ENCODE measurements at regions not wholly inside any gene's neighbourhood (a gene's known extent, or its start where the extent isn't known, plus 50 kb on each side); places are given as distances from the start of the nearest gene placed in this dataset.

DNA sequence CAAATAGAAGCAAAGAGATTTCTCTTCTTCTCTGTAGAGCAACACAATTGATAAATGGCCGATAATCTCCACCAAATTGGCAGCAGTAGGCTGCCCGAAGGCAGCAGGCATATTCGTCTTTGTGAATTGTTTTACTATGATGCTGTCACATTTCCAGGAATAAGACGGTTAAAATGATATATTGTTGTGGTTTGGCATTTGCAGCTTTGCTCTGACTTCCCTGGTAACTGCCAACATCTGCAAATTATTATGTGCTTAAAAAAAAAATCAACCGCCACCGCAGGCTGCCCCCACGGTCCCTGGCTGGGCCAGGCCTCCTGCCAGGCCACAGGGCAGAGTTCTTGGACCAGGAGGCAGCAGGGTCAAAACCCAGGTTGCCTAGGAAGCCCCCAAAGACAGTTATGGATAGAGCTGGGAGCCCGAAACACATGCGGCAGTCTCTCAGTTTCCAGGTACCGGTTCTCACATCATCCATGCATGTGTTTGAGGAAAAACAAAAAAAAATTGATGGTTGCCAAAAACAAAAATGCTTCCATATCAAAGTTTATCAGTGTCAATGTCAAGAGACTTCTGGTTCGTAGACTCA, 179.3 kb downstream of the ETS2 start:
- DNase-seq (ENCODE audit: low spot score) = peak; percentile 71

DNA sequence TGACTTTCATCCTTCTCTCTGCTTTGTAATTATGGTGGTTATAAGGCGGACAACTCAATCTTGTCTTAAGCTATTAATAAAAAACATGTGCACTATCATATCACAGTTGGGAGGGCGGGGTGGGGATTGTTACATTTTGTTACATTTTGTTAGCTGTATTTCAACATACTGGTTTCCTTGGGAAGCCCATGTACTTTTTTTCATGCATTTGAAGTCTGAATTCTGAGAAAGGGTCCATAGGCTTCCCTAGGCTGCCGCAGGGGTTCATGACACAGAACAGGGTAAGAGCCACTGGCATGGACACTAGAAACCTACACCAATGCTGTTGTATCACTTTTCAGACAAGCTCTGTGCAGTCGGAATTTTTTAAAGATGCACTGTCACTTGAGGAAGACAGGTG, 178.8 kb downstream of the ETS2 start:
- DNase-seq (ENCODE audit: low spot score) = no peak

DNA sequence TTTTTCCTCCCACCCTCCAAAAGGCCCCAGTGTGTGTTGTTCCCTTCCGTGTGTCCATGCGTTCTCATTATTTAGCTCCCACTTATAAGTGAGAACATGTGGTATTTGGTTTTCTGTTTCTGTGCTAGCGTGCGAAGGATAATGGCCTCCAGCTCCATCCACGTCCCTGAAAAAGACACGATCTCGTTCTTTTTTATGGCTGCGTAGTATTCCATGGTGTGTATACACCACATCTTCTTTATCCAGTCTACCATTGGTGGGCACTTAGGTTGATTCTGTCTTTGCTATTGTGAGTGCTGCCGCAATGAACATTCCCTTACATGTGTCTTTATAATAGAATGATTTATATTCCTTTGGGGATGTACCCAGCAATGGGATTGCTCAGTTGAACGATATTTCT, 177.8 kb downstream of the ETS2 start:
- DNase-seq (ENCODE audit: low spot score) = no peak

DNA sequence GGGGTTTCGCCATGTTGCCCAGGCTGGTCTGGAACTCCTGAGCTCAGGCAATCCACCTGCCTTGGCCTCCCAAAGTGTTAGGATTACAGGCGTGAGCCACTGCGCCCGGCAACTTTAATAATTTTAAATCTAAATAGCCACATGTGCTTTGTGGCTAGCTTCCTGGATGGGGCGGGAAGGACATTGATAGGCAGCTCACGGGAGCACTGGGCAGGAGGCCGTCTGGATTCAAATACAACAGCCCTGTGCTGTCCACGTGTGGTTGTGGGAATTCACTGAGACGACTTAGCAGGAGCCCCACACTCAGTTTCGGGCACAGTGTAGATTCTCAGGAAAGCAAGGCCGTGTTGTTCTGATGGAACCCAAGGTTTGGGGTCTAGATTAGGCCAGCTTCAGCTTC, 177.1 kb downstream of the ETS2 start:
- DNase-seq (ENCODE audit: low spot score) = no peak

DNA sequence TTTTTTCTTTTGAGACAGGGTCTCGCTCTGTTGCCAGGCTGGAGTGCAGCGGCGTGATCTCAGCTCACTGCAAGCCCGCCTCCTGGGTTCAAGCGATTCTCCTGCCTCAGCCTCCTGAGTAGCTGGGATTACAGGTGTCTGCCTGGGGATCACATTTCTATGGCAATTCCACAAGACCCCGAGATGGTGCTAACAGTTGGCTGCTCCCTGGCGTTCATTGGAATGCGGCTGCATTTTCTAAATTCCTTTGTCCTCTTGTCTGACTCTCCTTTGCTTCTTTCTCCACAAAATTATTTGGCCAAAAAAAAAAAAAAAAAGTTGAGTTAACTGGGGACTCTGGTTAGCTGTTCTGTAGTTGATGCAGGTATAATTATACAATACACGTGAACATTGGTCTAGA, 176.4 kb downstream of the ETS2 start:
- DNase-seq (ENCODE audit: low spot score) = no peak

DNA sequence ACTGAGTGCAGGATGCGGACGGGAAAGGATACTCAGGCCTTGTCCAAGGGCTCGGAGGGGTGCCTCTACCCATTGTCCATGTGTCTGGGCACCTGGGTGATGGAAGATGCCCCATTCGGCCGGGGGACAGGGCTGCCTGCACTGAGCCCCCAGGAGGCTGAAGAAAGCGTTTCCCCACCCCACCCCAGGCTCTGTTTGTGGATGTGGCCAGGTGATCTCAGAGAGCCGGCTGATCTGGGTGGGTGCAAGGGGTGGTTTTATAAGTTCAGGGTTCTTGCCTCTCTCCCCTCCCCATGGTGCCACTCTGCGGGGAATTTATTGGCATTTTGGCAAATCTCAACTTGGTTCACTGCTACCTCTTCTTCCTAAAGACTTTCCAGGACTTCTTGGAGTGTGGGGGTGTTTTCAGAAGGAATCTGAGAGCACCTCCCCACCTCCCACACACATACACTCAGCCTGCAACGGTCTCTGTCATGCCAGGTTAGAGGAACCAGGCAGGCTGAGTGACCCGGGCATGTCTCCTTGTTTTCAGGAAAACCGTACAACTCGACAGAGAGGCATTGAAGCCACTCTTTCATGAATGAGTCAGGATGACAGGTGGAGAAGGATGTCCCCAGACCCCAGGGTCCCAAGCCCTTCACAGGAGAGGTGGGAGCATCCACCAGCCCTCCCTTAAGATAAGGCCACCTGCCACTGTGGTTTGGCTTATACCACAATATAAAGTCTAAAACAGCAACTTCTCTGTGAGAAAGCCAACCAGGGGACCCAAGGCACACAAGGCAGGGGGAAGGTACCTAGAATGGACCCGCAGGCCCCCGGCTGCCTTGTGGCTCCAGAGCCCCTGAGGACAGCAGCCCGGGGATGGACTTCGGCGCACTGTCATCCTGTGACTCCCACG, 174.9 kb downstream of the ETS2 start:
- no peak for DNase-seq (ENCODE audit: low spot score)

DNA sequence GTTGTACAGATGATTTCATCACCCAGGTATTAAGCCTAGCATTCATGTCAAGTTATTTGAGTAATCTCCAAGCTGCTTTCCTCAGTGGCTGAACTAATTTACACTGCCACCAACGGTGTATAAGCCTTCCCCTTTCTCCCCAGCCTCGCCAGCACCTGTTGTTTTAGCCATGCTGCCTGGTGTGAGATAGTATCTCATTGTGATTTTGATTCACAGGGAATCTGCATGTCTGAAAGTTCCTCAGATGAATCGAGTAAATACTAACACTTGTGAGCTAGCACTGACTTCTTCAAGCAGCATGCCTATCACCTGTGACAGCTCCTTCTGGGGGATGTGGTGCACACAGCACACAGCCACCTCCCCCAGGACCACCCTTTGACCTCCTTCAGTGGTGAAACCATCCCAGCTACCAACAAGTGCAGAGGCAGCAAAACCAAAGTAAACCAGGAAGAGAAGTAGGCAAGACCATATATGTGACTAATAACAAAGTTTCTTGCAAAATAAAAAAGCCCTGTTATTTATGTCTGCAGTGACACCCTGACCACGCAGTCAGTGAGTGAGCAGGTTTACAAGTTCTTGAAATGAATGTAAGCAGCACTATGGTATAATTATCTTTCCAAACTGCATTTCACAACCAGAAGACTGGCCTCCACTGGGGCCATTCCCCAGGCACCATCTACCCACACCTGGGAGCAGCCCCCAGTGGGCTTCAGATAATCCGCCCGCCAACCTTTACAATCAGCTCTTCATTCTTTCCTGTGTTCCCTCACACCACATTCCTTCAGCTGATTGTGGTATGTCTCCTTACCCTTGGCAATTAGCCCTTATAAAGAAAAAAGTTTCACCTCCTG, 173.8 kb downstream of the ETS2 start:
- peak; percentile 49 for DNase-seq (ENCODE audit: low spot score)

DNA sequence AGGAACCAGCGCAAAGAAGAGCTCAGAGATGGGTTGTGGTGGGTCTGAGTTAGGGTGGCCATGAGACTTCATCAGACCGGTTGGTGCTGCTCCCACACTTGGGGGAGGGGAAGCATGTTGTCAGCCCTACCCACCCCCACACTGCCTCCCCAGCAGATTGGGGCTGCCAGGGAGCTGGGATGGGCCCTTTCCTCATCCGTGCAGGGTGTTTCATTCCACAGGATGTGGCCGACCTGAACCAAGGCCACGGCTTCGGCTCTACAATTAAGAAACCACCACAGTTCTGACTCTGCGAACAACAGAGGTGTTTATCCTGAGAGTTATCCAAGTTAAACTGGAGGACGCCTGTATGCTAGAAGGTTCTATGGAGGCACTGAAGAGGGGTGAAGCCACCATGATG, 171.2 kb downstream of the ETS2 start:
- no peak for DNase-seq (ENCODE audit: low spot score)

DNA sequence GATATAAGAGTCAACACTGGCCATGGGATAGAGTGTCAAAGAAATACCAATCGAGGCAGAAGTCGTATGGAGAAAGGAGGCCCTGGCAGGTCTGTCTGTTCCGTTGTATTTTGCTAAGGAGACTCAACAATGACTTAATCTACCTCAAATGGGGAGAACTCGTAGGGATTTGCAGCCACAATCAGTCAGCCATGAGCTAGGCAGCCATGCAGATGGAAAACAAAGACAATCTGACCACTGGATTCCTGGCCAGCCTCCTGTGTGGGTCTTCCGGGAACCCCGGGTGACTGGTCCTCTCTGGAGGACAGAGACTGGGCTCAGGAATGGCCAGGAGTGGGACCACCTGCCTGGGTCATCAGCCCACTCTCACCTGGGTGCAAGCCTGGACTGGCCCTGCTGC, 167.8 kb downstream of the ETS2 start:
- no peak for DNase-seq (ENCODE audit: low spot score)

DNA sequence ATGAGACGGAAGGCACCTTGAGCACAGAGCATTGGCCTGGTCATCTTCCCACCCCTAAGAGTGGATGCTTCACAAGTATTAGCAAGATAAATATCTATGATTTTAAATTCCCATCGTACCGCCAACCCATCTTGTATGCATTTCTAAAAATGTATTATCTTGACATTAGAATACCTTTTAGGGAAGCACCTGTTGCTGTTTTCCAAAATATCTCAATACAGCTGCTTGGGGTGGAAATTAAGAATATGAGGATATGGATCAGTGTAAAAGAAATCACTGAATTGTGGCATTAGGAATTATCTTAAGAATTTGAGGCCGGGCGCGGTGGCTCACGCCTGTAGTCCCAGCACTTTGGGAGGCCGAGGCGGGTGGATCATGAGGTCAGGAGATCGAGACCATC, 166.3 kb downstream of the ETS2 start:
- no peak for DNase-seq (ENCODE audit: low spot score)

DNA sequence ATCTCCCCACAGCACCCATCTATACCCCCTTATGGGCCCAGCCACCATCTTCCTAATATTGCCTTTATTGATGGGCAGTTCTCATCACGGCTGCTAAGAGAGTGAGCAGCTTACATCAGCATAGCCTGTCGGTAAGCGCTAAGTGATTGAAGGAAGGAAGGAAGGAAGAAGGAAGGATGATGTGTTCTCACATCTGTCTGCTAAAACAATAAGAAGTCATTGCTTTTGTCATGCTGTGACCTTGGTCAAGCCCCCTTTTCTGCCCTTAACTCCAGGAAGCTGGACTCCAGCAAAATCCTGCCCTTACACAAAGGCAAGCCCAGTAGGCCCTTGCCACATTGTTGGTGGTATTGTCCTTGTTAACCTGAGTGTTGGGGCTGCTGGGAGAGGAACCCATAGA, 165.0 kb downstream of the ETS2 start:
- no peak for DNase-seq (ENCODE audit: low spot score)

DNA sequence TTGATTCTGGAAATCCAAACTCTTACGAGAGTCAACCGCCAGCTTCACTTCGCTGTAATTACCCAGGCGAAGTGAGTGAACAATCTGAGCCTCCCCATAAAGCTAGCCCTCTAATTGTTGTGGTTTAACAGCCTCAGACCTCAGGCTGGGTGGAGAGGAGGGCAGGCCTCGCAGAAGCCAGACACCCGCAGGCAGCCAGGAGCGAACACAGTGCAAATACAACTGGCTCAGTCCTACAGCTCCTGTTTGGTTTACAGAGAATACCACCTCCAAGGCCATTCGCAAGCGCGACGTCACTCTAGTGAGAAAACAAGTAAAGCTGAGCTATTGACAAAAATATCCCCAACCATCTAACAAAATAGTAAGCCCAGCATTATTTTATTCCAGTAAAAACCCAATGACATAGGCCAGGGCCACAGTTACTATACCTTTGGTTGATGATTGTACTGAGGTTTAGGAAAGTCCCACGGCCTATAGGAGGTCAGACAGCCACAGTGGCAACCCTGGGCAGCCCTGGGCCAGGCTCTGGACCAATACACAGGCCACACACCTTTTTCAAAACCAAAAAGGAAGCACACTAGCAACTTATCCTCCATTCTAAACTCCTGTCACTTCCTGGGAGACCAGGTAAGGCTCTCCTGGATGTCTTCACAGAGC, 163.3 kb downstream of the ETS2 start:
- DNase-seq (ENCODE audit: low spot score) = no peak

DNA sequence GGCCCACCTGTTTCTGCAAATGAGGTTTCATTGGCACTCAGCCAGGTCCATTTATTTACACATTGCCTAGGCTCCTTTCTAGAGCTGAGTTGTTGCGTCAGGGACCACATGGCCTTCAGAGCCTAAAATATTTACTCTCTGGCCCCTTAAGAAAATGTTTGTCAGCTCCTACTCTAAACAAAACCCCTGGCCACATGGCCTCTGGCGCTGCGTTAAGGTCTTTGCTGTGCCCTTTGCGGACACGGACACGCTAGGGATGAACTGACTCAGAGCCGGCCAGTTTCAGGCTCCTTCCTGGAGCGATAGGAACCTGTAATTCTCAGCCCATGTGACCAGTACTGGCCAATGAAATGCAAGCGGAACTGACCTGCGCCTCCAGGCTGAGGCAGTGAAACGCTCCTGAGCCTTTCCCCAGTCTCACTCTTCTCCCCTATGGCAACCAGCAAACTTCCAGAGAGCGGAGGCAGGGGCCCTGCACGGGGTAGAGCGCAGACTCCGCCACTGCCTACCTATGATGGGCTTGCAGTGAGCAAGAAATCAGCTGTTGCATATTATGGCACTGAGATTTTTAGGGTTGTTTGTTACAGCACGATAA, 160.3 kb downstream of the ETS2 start:
- DNase-seq (ENCODE audit: low spot score) = peak; percentile 81

DNA sequence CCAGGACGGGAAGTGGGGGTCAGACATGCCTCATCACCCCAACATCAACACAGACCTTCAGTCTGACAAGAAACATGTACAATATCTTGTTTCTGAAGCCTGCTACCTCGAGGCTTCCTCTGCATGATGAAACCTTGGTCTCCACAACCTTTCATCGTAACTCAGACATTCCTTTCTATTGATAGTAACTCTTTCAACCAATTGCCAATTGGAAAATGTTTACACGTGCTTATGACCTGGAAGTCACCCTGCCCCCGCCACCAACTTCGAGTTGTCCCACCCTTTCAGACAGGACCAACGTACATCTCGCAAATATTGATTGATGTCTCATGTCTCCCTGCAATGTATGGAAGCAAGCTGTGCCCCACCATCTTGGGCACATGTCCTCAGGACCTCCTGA, 159.5 kb downstream of the ETS2 start:
- DNase-seq (ENCODE audit: low spot score) = no peak

DNA sequence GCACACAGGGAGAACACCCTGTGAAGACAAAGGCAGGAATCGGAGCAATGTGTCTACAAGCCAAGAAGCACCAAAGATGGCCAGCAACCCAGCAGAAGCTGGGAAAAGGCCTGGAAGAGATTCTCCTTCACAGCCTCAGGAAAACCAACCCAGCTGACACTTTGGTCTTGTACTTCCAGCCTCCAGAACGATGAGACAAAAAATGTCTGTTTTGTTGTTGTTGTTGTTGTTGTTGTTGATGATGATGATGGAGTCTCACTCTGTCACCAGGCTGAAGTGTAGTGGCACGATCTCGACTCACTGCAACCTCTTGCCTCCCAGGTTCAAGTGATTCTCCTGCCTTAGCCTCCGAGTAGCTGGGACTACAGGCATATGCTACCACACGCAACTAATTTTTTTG, 157.3 kb downstream of the ETS2 start:
- no peak for DNase-seq (ENCODE audit: low spot score)

DNA sequence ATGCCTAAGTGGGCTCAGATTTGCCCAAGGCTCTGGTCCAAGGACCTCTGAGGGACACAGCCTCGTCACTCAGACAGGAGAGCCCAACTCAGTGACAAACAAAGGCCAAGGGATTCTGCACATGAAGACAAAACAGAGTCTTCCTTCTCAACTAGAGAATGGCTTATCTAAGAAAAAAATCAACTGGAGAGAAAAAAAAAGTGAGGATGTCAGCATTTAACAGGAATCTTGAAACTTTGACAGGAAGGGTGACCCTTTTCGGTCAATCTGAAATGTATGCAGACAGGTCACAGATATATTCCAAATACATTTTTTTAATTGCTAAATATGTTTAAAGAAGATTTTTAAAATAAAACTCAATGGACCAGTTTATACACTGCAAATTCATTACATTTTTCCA, 154.5 kb downstream of the ETS2 start:
- DNase-seq (ENCODE audit: low spot score) = no peak

DNA sequence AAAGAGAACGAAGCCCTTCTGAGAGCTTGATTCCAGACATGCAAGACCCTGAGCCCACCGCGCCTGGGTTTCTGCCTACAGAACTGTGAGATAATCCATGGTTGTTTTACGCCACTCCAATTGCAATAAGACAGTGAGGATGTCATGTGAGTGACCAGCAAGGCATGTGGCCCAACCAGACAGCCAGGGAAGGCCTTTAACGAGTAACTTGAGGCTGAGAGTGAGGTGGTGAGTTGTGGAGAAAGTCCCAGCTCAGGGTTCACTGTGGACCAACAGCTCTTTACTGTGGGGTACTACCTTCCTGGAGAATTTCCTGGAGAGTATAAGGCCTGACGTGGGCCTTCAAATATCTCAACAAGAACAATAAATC, 153.9 kb downstream of the ETS2 start:
- no peak for DNase-seq (ENCODE audit: low spot score)

DNA sequence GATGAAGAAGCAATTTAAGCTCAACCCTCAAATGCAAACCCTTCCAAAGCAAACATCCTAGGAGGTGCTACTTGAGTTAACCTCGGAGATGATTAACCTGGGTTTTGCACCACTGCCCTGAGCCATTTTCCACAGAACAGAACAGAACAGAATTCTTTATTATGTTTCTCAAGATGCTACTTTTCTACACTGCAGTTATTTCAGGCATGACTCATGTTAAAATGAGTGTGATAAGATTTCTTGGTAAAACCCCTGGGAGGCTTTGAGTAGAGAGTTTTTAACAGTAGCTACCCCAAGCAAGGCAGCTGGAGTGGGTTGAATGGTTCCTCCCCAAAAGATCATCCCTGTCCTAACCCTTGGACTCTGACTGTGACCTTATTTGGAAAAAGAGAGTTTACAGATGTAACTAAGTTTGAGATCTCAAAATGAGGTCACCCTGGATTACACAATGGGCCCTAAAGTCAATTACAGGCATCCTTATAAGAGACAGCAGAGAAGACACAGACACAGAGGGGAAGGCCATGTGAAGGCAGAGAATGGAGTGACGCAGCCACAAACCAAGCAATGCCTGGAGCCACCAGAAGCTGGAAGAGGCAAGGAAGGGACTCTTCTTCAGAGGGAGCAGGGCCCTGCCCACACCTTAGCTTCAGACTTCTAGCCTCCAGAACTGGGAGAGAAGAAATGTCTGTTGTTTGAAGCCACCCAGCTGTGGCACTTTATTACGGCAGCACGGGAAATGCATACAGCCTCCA, 153.4 kb downstream of the ETS2 start:
- DNase-seq (ENCODE audit: low spot score) = peak; percentile 51

DNA sequence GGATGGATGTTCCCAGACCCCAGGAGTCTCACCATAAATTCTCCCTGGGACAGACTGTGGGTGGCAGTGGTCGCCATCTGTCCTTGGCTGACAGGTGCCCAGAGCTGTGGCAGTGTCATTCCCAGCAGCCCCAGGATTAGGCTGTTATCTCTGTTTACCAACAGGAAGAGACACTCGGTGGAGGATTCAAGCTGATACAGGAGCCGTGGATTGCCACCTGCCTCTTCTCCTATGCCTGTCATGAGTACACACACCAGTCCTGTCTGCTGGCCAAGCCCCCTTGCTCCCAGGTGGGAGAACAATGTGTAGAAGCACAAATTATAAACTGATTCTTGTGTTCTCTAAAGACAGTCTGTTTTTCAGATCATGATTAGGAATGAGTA, 152.6 kb downstream of the ETS2 start:
- no peak for DNase-seq (ENCODE audit: low spot score)

DNA sequence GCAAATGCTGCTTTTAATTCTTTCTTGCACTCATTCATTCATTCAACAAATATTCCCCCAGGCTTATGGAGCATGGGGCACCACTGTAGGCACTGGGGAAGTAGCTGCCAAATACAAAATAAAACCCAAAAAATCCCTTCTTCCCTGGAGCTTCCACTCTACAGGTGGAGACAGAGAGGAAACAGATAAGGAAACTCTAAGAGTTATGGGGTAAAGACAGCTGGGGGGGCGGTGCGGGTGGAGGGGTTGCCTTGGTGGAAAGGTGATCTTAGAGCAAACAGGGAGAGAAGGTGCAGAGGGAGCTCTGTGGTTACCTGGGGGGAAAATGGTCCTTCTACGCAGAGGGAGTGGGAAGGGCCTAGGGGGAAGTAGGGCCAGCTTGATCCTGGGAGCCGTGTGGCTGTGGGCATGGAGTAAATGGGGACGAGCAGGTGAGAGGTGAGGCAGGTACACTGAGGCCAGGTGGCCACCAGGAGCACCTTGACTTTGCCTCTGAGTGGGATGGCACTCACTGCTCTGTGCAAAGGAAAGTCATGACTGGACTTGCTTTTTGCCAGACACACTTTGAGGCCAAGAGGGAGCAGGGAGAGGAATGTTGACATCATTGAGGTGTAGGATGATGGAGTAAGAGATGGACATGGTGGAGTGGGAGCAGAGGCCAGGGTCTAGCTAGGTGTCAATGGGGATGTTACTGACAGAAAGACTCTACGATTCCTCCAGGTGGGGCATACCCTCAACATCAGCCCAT, 152.0 kb downstream of the ETS2 start:
- no peak for DNase-seq (ENCODE audit: low spot score)
